PC-3 (cell line): ENCODE measurements at regions not wholly inside any gene's neighbourhood (a gene's known extent, or its start where the extent isn't known, plus 50 kb on each side); places are given as distances from the start of the nearest gene placed in this dataset.

Experiments
- ATAC-seq: fragments of 200-7000 bp; cut with Tn5 transposase; 2 replicates; pipeline ENCODE4 v1.9.1; 2020; ENCODE audit warnings: mild to moderate bottlenecking, moderate library complexity
- BruUV-seq: library from RNA; stranded (reverse); fragments of 400-500 nt; replicated peaks from 2 replicates; lab custom pipeline; 2021; lab: Mats Ljungman, UMichigan
- CTCF ChIA-PET: fragments of 300-600 bp; sonication (Branson Sonifier 250); formaldehyde crosslinking; loops from one replicate; lab custom pipeline; 2022; ENCODE audit warnings: antibody characterized with exemption; lab: Charles Lee
- POLR2A ChIA-PET: fragments of 300-600 bp; sonication (Branson Sonifier 250); formaldehyde crosslinking; loops from one replicate; lab custom pipeline; 2022; ENCODE audit warnings: antibody characterized with exemption; ENCODE audit not compliant: unreplicated experiment; lab: Charles Lee
- DNase-seq: peaks from one replicate; pipeline ENCODE4 v3.0.0-alpha.2; 2015
- H2AFZ ChIP-seq: fragments of 300-600 bp; sonication (generic); 2 replicates; pipeline ENCODE4 v1.6.0; 2016; ENCODE audit warnings: antibody characterized with exemption, low read length
- H3F3A ChIP-seq: fragments of 300-600 bp; sonication (generic); one replicate; pipeline ENCODE4 v1.6.0; 2017; ENCODE audit warnings: antibody characterized with exemption, low read length, control low read depth, mild to moderate bottlenecking; ENCODE audit not compliant: unreplicated experiment
- H3K27ac ChIP-seq: fragments of 300-600 bp; sonication (generic); 2 replicates; pipeline ENCODE4 v1.5.1; 2016; ENCODE audit warnings: mild to moderate bottlenecking, low read length
- H3K27me3 ChIP-seq: fragments of 300-600 bp; sonication (generic); 2 replicates; pipeline ENCODE4 v1.6.1; 2016; ENCODE audit warnings: low read length, mixed read lengths
- H3K36me3 ChIP-seq: fragments of 300-600 bp; sonication (generic); 2 replicates; pipeline ENCODE4 v1.6.1; 2016; ENCODE audit warnings: low read depth, mixed run types, low read length, mixed read lengths
- H3K4me1 ChIP-seq: fragments of 300-600 bp; sonication (generic); 2 replicates; pipeline ENCODE4 v1.5.1; 2016; ENCODE audit warnings: low read length; ENCODE audit not compliant: insufficient read depth
- H3K4me2 ChIP-seq: fragments of 300-600 bp; sonication (generic); 2 replicates; pipeline ENCODE4 v1.6.0; 2016; ENCODE audit warnings: low read length
- H3K4me3 ChIP-seq: fragments of 300-600 bp; sonication (generic); 2 replicates; pipeline ENCODE4 v1.5.1; 2016; ENCODE audit warnings: mild to moderate bottlenecking, low read length, mixed read lengths
- H3K79me2 ChIP-seq: fragments of 300-600 bp; sonication (generic); 2 replicates; pipeline ENCODE4 v1.6.1; 2017; ENCODE audit warnings: low read length, mixed read lengths
- H3K9ac ChIP-seq: fragments of 300-600 bp; sonication (generic); 2 replicates; pipeline ENCODE4 v1.6.0; 2016; ENCODE audit warnings: mild to moderate bottlenecking, low read length
- H3K9me2 ChIP-seq: fragments of 300-600 bp; sonication (generic); replicated peaks from 2 replicates; pipeline ENCODE4 v1.6.1; 2016; ENCODE audit warnings: mixed run types, low read length, mixed read lengths
- H3K9me3 ChIP-seq: fragments of 300-600 bp; sonication (generic); 2 replicates; pipeline ENCODE4 v1.6.1; 2016; ENCODE audit warnings: low read length, mixed read lengths
- H4K20me1 ChIP-seq: fragments of 300-600 bp; sonication (generic); 2 replicates; pipeline ENCODE4 v1.6.1; 2016; ENCODE audit warnings: low read length, mixed read lengths
- EZH2 ChIP-seq: fragments of 300-600 bp; sonication (generic); IDR thresholded peaks from one replicate; pipeline ENCODE4 v1.6.1; 2017; ENCODE audit warnings: antibody characterized with exemption, mild to moderate bottlenecking, low read length; ENCODE audit not compliant: unreplicated experiment
- EZH2phosphoT487 ChIP-seq: fragments of 300-600 bp; sonication (generic); IDR thresholded peaks from 2 replicates; pipeline ENCODE4 v1.6.1; 2018; ENCODE audit warnings: mild to moderate bottlenecking, antibody characterized with exemption, low read length, borderline replicate concordance
- intact Hi-C: fragments of 100-400 bp; cut with micrococcal nuclease; formaldehyde crosslinking; loops from 2 replicates; pipeline ENCODE4 v1.9.0; 2023
- TF ChIP-seq, protein P1 (sequence below): fragments of 300-600 bp; sonication (generic); conservative IDR thresholded peaks from 2 replicates; pipeline ENCODE4 v1.5.1; 2017; ENCODE audit warnings: antibody characterized with exemption, low read depth, mild to moderate bottlenecking, low read length

DNA sequence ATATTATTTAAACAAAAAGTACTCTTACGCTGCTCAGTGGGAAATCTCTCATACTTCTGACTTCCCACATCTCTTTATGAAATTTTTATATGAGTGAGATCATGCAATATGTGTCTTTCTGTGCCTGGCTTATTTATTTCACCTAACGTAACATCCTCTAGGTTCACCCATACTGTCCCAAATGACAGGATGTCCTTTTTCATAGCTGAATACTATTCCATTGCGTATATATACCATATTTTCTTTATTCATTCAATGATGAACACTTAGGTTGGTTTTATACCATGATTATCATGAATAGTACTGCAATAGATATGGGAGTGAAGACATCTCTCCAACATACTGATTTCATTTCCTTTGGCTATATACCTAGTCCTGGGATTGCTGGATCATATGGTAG lies 57.8 kb upstream of the TPP2 start:
- no peak overlapping the region for H3K27ac ChIP-seq
- TF ChIP-seq EZH2 (no peak), EZH2phosphoT487 (no peak)
- TF ChIP-seq, protein P1, sequence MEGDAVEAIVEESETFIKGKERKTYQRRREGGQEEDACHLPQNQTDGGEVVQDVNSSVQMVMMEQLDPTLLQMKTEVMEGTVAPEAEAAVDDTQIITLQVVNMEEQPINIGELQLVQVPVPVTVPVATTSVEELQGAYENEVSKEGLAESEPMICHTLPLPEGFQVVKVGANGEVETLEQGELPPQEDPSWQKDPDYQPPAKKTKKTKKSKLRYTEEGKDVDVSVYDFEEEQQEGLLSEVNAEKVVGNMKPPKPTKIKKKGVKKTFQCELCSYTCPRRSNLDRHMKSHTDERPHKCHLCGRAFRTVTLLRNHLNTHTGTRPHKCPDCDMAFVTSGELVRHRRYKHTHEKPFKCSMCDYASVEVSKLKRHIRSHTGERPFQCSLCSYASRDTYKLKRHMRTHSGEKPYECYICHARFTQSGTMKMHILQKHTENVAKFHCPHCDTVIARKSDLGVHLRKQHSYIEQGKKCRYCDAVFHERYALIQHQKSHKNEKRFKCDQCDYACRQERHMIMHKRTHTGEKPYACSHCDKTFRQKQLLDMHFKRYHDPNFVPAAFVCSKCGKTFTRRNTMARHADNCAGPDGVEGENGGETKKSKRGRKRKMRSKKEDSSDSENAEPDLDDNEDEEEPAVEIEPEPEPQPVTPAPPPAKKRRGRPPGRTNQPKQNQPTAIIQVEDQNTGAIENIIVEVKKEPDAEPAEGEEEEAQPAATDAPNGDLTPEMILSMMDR, result no peak
- H3K27me3 ChIP-seq, result peaks cover 91% of the 10 kb centered on the region
- no peak for DNase-seq
- H4K20me1 ChIP-seq, result no peaks in the 10 kb centered on the region
- CTCF ChIA-PET, result no interaction called here
- H3K9me3 ChIP-seq, result no peaks in the 10 kb centered on the region
- no peak overlapping the region for H3K4me2 ChIP-seq
- H3K9me2 ChIP-seq, result no peaks in the 10 kb centered on the region
- no peak overlapping the region for H3K9ac ChIP-seq
- no peak for ATAC-seq
- intact Hi-C loops, result no loop called here
- POLR2A ChIA-PET, result no interaction called here
- H2AFZ ChIP-seq, result no peak overlapping the region
- no TSS peak for BruUV-seq
- H3K79me2 ChIP-seq, result no peaks in the 10 kb centered on the region
- no peak overlapping the region for H3K4me3 ChIP-seq
- no peaks in the 10 kb centered on the region for H3K36me3 ChIP-seq
- H3F3A ChIP-seq, result no peaks in the 10 kb centered on the region
- no peaks in the 10 kb centered on the region for H3K4me1 ChIP-seq

DNA sequence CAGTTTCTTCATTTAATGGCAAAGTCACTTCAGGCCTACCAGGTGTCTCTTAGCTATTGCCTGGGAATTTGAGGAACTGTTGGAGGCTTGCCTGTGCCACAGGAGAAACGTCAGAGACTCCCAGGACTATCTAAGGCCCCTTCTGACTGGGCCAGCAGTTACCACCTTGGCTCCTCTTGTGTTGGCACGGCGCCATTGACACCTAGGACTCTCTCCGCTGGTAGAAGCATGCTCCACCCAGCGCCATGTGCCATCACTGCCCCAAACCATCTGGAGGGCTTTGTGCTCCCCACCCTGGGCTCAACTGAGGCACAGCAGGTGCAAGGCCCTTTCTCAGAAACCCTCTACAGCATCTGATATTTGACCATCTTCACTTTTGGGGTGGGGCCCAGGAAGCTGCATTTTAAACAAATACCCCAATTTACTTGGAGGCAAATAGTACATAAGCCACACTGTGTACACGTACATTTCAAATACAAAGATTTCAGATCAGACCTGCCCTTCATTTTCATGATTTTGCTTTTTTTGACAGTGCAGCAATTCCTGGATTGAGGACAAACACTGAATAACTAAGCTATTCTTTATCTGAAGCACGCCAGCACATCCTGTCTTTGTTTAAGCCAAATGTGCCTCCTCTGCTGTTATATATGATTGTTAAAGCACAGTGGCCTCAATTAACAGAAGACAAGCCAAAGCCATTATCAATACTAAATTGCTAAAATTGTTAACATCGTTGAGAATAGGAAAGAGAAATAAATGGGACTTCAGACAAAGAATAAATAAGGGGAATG lies 59.9 kb upstream of the TPP2 start:
- H3K4me2 ChIP-seq, result no peak overlapping the region
- H3K27me3 ChIP-seq, result peaks cover 83% of the 10 kb centered on the region
- no TSS peak for BruUV-seq
- H3K36me3 ChIP-seq, result no peaks in the 10 kb centered on the region
- TF ChIP-seq EZH2phosphoT487, result no peak
- TF ChIP-seq, protein P1, result no peak
- no peak for TF ChIP-seq EZH2
- no peak overlapping the region for H2AFZ ChIP-seq
- no peak overlapping the region for H3K4me3 ChIP-seq
- ATAC-seq (no peak), DNase-seq (no peak)
- no peaks in the 10 kb centered on the region for H3K79me2 ChIP-seq
- no peak overlapping the region for H3K27ac ChIP-seq
- POLR2A ChIA-PET, result no interaction called here
- H3K9me3 ChIP-seq, result no peaks in the 10 kb centered on the region
- no peak overlapping the region for H3K9ac ChIP-seq
- CTCF ChIA-PET, result no interaction called here
- H3K9me2 ChIP-seq, result no peaks in the 10 kb centered on the region
- intact Hi-C loops, result no loop called here
- no peaks in the 10 kb centered on the region for H4K20me1 ChIP-seq
- no peaks in the 10 kb centered on the region for H3F3A ChIP-seq
- H3K4me1 ChIP-seq, result no peaks in the 10 kb centered on the region

DNA sequence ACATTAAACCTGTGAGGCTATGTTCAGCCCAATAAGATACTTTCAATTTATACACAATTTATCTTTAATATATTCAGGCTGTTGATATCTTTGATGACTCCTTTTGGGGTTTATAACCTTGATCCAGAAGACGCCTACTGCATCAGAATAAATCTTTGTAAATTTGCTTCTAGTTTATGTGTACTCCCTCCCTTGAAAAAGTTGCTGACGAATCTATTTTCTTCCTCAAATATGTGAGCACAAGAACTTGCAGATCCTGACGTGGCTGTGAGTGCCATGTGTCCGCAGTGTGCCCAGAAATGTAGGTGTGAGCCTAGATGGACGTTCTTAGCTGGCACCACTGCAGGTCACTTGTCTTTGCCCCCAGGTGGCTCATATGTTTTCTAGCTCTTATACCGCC lies 60.6 kb upstream of the TPP2 start:
- Histone ChIP-seq H3K27me3 (peaks cover 83% of the 10 kb centered on the region), H3K79me2 (no peaks in the 10 kb centered on the region), H3F3A (no peaks in the 10 kb centered on the region), H2AFZ (no peak overlapping the region), H4K20me1 (no peaks in the 10 kb centered on the region), H3K9ac (no peak overlapping the region), H3K4me2 (no peak overlapping the region), H3K36me3 (no peaks in the 10 kb centered on the region), H3K9me3 (no peaks in the 10 kb centered on the region), H3K9me2 (no peaks in the 10 kb centered on the region), H3K4me1 (no peaks in the 10 kb centered on the region), H3K4me3 (no peak overlapping the region), H3K27ac (no peak overlapping the region)
- no peak for TF ChIP-seq EZH2phosphoT487
- TF ChIP-seq, protein P1, result no peak
- TF ChIP-seq EZH2, result no peak
- DNase-seq (no peak), ATAC-seq (no peak)
- intact Hi-C loops, result no loop called here
- POLR2A ChIA-PET, result no interaction called here
- BruUV-seq, result no TSS peak
- CTCF ChIA-PET, result no interaction called here
